RWPE2 (cell line): ENCODE measurements at regions not wholly inside any gene's neighbourhood (a gene's known extent, or its start where the extent isn't known, plus 50 kb on each side); places are given as distances from the start of the nearest gene placed in this dataset.
"Not testable (repeated sequence)": the region's sequence is repeated elsewhere in the genome, so short reads cannot be mapped to it uniquely, and the experiment has no call there.

Experiments
- ATAC-seq: fragments of 200-7000 bp; cut with Tn5 transposase; 3 replicates; pipeline ENCODE4 v1.9.1; 2021; ENCODE audit warnings: low read depth
- DNase-seq: peaks from one replicate; pipeline ENCODE4 v3.0.0-alpha.2; 2020; ENCODE audit warnings: low spot score
- H3K27ac ChIP-seq: fragments of 450-650 bp; 2 replicates; pipeline ENCODE4 v1.5.1; 2017; ENCODE audit warnings: mild to moderate bottlenecking; ENCODE audit not compliant: poor library complexity, severe bottlenecking
- H3K27me3 ChIP-seq: fragments of 250-450 bp; sonication (Bioruptor Pico); 2 replicates; pipeline ENCODE4 v1.5.1; 2021; ENCODE audit warnings: mild to moderate bottlenecking, moderate library complexity; ENCODE audit not compliant: insufficient read depth, poor library complexity, severe bottlenecking
- H3K36me3 ChIP-seq: fragments of 250-450 bp; sonication (Bioruptor Pico); 2 replicates; pipeline ENCODE4 v1.5.1; 2020; ENCODE audit warnings: low read depth, mild to moderate bottlenecking, moderate library complexity
- H3K4me1 ChIP-seq: fragments of 250-450 bp; sonication (Bioruptor Pico); 2 replicates; pipeline ENCODE4 v1.5.1; 2021; ENCODE audit warnings: mild to moderate bottlenecking, moderate library complexity; ENCODE audit not compliant: insufficient read depth, poor library complexity, severe bottlenecking
- H3K4me3 ChIP-seq: fragments of 250-450 bp; sonication (Bioruptor Pico); 2 replicates; pipeline ENCODE4 v1.5.1; 2021; ENCODE audit warnings: mild to moderate bottlenecking, moderate library complexity; ENCODE audit not compliant: severe bottlenecking
- H3K9me3 ChIP-seq: fragments of 250-450 bp; sonication (Bioruptor Pico); 2 replicates; pipeline ENCODE4 v1.5.1; 2021; ENCODE audit warnings: mild to moderate bottlenecking, moderate library complexity; ENCODE audit not compliant: severe bottlenecking
- CTCF ChIP-seq: fragments of 450-650 bp; IDR thresholded peaks from one replicate; pipeline ENCODE4 v1.5.1; 2017; ENCODE audit warnings: mild to moderate bottlenecking, moderate library complexity; ENCODE audit not compliant: poor library complexity, severe bottlenecking

- H3K9me3 ChIP-seq = no peaks in the 10 kb centered on the region
- TF ChIP-seq CTCF = no peak
- H3K27ac ChIP-seq = no peak overlapping the region
- no peaks in the 10 kb centered on the region for H3K36me3 ChIP-seq
- DNase-seq (no peak), ATAC-seq (peak; percentile 88)
- no peaks in the 10 kb centered on the region for H3K4me1 ChIP-seq
- no peak overlapping the region for H3K4me3 ChIP-seq
- no peaks in the 10 kb centered on the region for H3K27me3 ChIP-seq
Observed at GRCh38 chr3:193134856-193135255, 106.2 kb upstream of the PLAAT1 start.

GRCh38 chr3:193140381-193140780 lies 100.6 kb upstream of the PLAAT1 start:
- TF ChIP-seq CTCF = no peak
- no peak overlapping the region for H3K4me3 ChIP-seq
- H3K27me3 ChIP-seq = no peaks in the 10 kb centered on the region
- DNase-seq (no peak), ATAC-seq (no peak)
- no peaks in the 10 kb centered on the region for H3K9me3 ChIP-seq
- no peaks in the 10 kb centered on the region for H3K36me3 ChIP-seq
- no peak overlapping the region for H3K27ac ChIP-seq
- no peaks in the 10 kb centered on the region for H3K4me1 ChIP-seq

GRCh38 chr3:193145248-193145647 lies 95.8 kb upstream of the PLAAT1 start:
- Histone ChIP-seq H3K9me3 (no peaks in the 10 kb centered on the region), H3K4me3 (no peak overlapping the region), H3K27me3 (no peaks in the 10 kb centered on the region), H3K36me3 (no peaks in the 10 kb centered on the region), H3K4me1 (no peaks in the 10 kb centered on the region), H3K27ac (no peak overlapping the region)
- TF ChIP-seq CTCF = no peak
- ATAC-seq (no peak), DNase-seq (no peak)

GRCh38 chr3:193148688-193149473 lies 92.1 kb upstream of the PLAAT1 start:
- no peak overlapping the region for H3K4me3 ChIP-seq
- TF ChIP-seq CTCF = no peak
- DNase-seq = no peak

GRCh38 chr3:193149998-193150397 lies 91.0 kb upstream of the PLAAT1 start:
- no peak overlapping the region for H3K27ac ChIP-seq
- H3K9me3 ChIP-seq = no peaks in the 10 kb centered on the region
- H3K4me1 ChIP-seq = no peaks in the 10 kb centered on the region
- no peak overlapping the region for H3K4me3 ChIP-seq
- no peaks in the 10 kb centered on the region for H3K36me3 ChIP-seq
- DNase-seq (no peak), ATAC-seq (no peak)
- no peaks in the 10 kb centered on the region for H3K27me3 ChIP-seq
- TF ChIP-seq CTCF = no peak

More at GRCh38 chr3:193148688-193149473, 92.1 kb upstream of the PLAAT1 start:
- no peak for ATAC-seq
- Histone ChIP-seq H3K36me3 (no peaks in the 10 kb centered on the region), H3K4me1 (no peaks in the 10 kb centered on the region), H3K9me3 (no peaks in the 10 kb centered on the region), H3K27ac (no peak overlapping the region), H3K27me3 (no peaks in the 10 kb centered on the region)

GRCh38 chr3:193155044-193155781 lies 85.8 kb upstream of the PLAAT1 start:
- H3K4me3 ChIP-seq, H3K4me1 ChIP-seq, H3K36me3 ChIP-seq, H3K27ac ChIP-seq, H3K9me3 ChIP-seq, ATAC-seq, H3K27me3 ChIP-seq, DNase-seq: not testable (repeated sequence)
